DND-41 (cell line): ENCODE measurements at regions not wholly inside any gene's neighbourhood (a gene's known extent, or its start where the extent isn't known, plus 50 kb on each side); places are given as distances from the start of the nearest gene placed in this dataset.

ENCODE experiments used
- ATAC-seq: fragments of 200-7000 bp; cut with Tn5 transposase; 3 replicates; pipeline ENCODE4 v1.9.1; 2021; ENCODE audit warnings: low read depth; ENCODE audit not compliant: insufficient read depth
- DNase-seq: peaks from one replicate; pipeline ENCODE4 v3.0.0-alpha.2; 2020
- H2AFZ ChIP-seq: 2 replicates; pipeline ENCODE4 v1.6.0; 2012; ENCODE audit warnings: low read depth, low read length
- H3K27ac ChIP-seq: 2 replicates; pipeline ENCODE4 v1.5.1; 2012; ENCODE audit warnings: low read length, inconsistent platforms
- H3K27me3 ChIP-seq: fragments of 200-600 bp; sonication (generic); 2 replicates; pipeline ENCODE4 v1.6.0; 2012; ENCODE audit warnings: low read length, mild to moderate bottlenecking, inconsistent platforms; ENCODE audit not compliant: insufficient read depth, poor library complexity
- H3K36me3 ChIP-seq: 2 replicates; pipeline ENCODE4 v1.5.1; 2012; ENCODE audit warnings: low read length, inconsistent platforms; ENCODE audit not compliant: insufficient read depth
- H3K4me1 ChIP-seq: 2 replicates; pipeline ENCODE4 v1.5.1; 2012; ENCODE audit warnings: mild to moderate bottlenecking, low read length; ENCODE audit not compliant: insufficient read depth
- H3K4me2 ChIP-seq: 2 replicates; pipeline ENCODE4 v1.6.0; 2012; ENCODE audit warnings: mild to moderate bottlenecking, moderate library complexity, low read length, inconsistent platforms; ENCODE audit not compliant: insufficient read depth
- H3K4me3 ChIP-seq, 2 experiments: fragments of 200-600 bp in 1 of 2; shearing (Covaris generic) in 1 of 2; 2 replicates each; pipeline ENCODE4 v1.5.1; 2012 to 2016; ENCODE audit warnings: inconsistent platforms in 2 of 2, low read length in 2 of 2, mild to moderate bottlenecking in 2 of 2, low read depth in 1 of 2, moderate library complexity in 1 of 2
- H3K79me2 ChIP-seq: 2 replicates; pipeline ENCODE4 v1.6.0; 2012; ENCODE audit warnings: low read length, inconsistent platforms; ENCODE audit not compliant: insufficient read depth
- H3K9ac ChIP-seq: 2 replicates; pipeline ENCODE4 v1.6.0; 2012; ENCODE audit warnings: low read depth, mild to moderate bottlenecking, inconsistent platforms, low read length, moderate library complexity
- H3K9me3 ChIP-seq: 2 replicates; pipeline ENCODE4 v1.5.1; 2012; ENCODE audit warnings: low read length, moderate library complexity, mild to moderate bottlenecking, inconsistent platforms; ENCODE audit not compliant: insufficient read depth, severe bottlenecking
- H4K20me1 ChIP-seq: 2 replicates; pipeline ENCODE4 v1.6.0; 2012; ENCODE audit warnings: low read length; ENCODE audit not compliant: insufficient read depth
- CTCF ChIP-seq: IDR thresholded peaks from 2 replicates; pipeline ENCODE4 v1.5.1; 2012; ENCODE audit warnings: borderline replicate concordance, low read length, moderate library complexity, mild to moderate bottlenecking; ENCODE audit not compliant: poor library complexity, severe bottlenecking; ENCODE audit errors: extremely low read depth
- EZH2 ChIP-seq: IDR thresholded peaks from 3 replicates; pipeline ENCODE4 v1.6.1; 2012; ENCODE audit warnings: borderline replicate concordance, low read depth, mild to moderate bottlenecking, moderate library complexity, low read length, inconsistent platforms; ENCODE audit not compliant: severe bottlenecking

GRCh38 chr5:4942831-4943178 lies 197.3 kb upstream of the ADAMTS16 start:
- Histone ChIP-seq H3K4me2 (no peak overlapping the region), H3K79me2 (no peaks in the 10 kb centered on the region), H2AFZ (no peak overlapping the region), H3K27ac (no peak overlapping the region), H4K20me1 (no peaks in the 10 kb centered on the region), H3K9ac (no peak overlapping the region), H3K4me1 (no peaks in the 10 kb centered on the region), H3K9me3 (no peaks in the 10 kb centered on the region), H3K4me3 (no peak overlapping the region), H3K36me3 (no peaks in the 10 kb centered on the region), H3K27me3 (peaks cover 4% of the 10 kb centered on the region)
- TF ChIP-seq CTCF (no peak), EZH2 (no peak)
- ATAC-seq = no peak
- no peak for DNase-seq

DNA sequence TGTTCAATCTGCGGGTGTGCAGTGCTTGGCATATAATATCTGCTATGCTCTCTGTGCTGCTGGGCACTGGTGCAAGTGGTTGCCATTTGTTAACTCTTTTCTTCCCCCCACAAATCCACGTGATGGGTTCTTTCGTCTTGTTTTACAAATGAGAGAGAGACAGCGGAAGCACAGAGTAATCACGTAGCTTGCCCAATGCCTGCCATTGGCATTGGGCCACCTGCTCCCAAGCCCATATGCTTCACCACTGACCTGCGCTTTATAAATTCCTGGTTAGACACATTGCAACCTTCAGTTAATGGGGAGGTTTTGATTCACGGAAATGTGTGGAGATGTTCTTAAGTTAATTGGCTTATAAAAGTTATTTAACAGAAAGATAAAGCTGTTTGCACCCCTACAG lies 194.8 kb upstream of the ADAMTS16 start:
- ATAC-seq (no peak), DNase-seq (no peak)
- no peak overlapping the region for H3K9ac ChIP-seq
- H3K4me2 ChIP-seq = no peak overlapping the region
- H4K20me1 ChIP-seq = no peaks in the 10 kb centered on the region
- no peaks in the 10 kb centered on the region for H3K79me2 ChIP-seq
- no peaks in the 10 kb centered on the region for H3K9me3 ChIP-seq
- no peak for TF ChIP-seq EZH2
- no peak for TF ChIP-seq CTCF
- no peak overlapping the region for H3K27ac ChIP-seq
- no peak overlapping the region for H3K4me3 ChIP-seq
- H3K4me1 ChIP-seq = no peaks in the 10 kb centered on the region
- H2AFZ ChIP-seq = no peak overlapping the region
- no peaks in the 10 kb centered on the region for H3K36me3 ChIP-seq
- peaks cover 4% of the 10 kb centered on the region for H3K27me3 ChIP-seq

- Histone ChIP-seq H3K27ac (no peak overlapping the region), H3K4me1 (no peaks in the 10 kb centered on the region), H3K27me3 (peaks cover 4% of the 10 kb centered on the region), H3K79me2 (no peaks in the 10 kb centered on the region), H3K36me3 (no peaks in the 10 kb centered on the region), H4K20me1 (no peaks in the 10 kb centered on the region), H3K9me3 (no peaks in the 10 kb centered on the region), H3K9ac (no peak overlapping the region), H3K4me2 (no peak overlapping the region), H3K4me3 (no peak overlapping the region), H2AFZ (no peak overlapping the region)
- ATAC-seq (no peak), DNase-seq (no peak)
- TF ChIP-seq CTCF (no peak), EZH2 (no peak)
Measured at GRCh38 chr5:4947106-4947505, 193.0 kb upstream of the ADAMTS16 start.

DNA sequence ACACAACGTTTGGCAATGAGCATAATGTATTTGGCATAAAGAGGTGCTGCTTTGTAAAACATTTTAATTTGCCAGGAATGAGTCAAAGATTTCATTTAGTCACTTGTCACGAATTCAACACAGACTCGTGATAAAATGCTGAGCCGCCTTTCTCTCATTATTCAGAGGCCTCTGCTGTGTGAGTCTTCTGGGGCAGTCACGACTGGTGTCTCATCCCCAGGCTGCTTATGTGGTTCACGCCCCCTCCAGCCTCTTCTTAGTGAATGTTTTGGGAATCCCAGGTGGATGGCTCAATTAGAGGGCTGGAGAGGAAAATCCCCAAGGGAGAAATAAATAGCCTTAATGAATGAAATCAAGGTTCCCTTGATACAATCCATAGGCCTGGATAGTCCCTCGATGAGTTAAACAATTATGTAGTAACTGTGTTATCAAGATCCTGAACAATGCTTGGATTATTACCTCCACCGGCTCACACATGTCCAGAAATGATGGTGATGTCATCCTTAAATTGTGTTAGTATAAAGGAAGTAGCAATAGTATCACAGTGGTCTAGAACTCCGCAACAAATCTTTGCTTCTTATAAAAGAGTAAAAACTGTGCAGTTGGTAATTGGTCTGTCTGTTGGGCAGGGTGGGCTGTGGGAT lies 192.1 kb upstream of the ADAMTS16 start:
- ATAC-seq (no peak), DNase-seq (no peak)
- no peaks in the 10 kb centered on the region for H4K20me1 ChIP-seq
- no peak overlapping the region for H3K9ac ChIP-seq
- peaks cover 4% of the 10 kb centered on the region for H3K27me3 ChIP-seq
- H3K36me3 ChIP-seq = no peaks in the 10 kb centered on the region
- no peaks in the 10 kb centered on the region for H3K9me3 ChIP-seq
- H2AFZ ChIP-seq = no peak overlapping the region
- H3K4me3 ChIP-seq = no peak overlapping the region
- no peaks in the 10 kb centered on the region for H3K79me2 ChIP-seq
- H3K4me2 ChIP-seq = no peak overlapping the region
- no peak for TF ChIP-seq CTCF
- no peak for TF ChIP-seq EZH2
- no peak overlapping the region for H3K27ac ChIP-seq
- H3K4me1 ChIP-seq = no peaks in the 10 kb centered on the region
